ENCODE measurements at regions not wholly inside any gene's neighbourhood (a gene's known extent, or its start where the extent isn't known, plus 50 kb on each side); places are given as distances from the start of the nearest gene placed in this dataset.

- no peaks in the 10 kb centered on the region for H3K9me3 ChIP-seq
- 77 to 82% (median 80%) methylated on average over 4 of the region's 4 CpGs for WGBS, 3 donors
These were observed 291.3 kb upstream of the CD180 start for GRCh38 chr5:67487862-67488261.

GRCh38 chr5:67483453-67484030 lies 286.9 kb upstream of the CD180 start:
- H3K27ac ChIP-seq: no peak overlapping the region
- intact Hi-C loops (cut with DNase I): no loop called here
- TF ChIP-seq EP300 (IDR thresholded peaks at IDR 0.05): no peak
- no peaks in the 10 kb centered on the region for H3K36me3 ChIP-seq
- H3K9me3 ChIP-seq: no peaks in the 10 kb centered on the region
- no peak overlapping the region for H3K4me3 ChIP-seq
- DNase-seq: no peak
- H3K4me1 ChIP-seq (ENCODE audit: insufficient read depth): no peaks in the 10 kb centered on the region
- H3K27me3 ChIP-seq: no peaks in the 10 kb centered on the region
- 85 to 92% (median 86%) methylated on average over 2 of the region's 2 CpGs for WGBS, 3 donors

More at GRCh38 chr5:67487862-67488261, 291.3 kb upstream of the CD180 start:
- no peak for DNase-seq
- Histone ChIP-seq H3K27me3 (no peaks in the 10 kb centered on the region), H3K4me1 (ENCODE audit: insufficient read depth) (no peaks in the 10 kb centered on the region), H3K36me3 (no peaks in the 10 kb centered on the region), H3K4me3 (no peak overlapping the region), H3K27ac (no peak overlapping the region)
- TF ChIP-seq POLR2A (IDR thresholded peaks at IDR 0.05) (no peak), EP300 (IDR thresholded peaks at IDR 0.05) (no peak), CTCF (IDR thresholded peaks at IDR 0.05) (no peak)
- intact Hi-C loops (cut with DNase I): no loop called here

DNA sequence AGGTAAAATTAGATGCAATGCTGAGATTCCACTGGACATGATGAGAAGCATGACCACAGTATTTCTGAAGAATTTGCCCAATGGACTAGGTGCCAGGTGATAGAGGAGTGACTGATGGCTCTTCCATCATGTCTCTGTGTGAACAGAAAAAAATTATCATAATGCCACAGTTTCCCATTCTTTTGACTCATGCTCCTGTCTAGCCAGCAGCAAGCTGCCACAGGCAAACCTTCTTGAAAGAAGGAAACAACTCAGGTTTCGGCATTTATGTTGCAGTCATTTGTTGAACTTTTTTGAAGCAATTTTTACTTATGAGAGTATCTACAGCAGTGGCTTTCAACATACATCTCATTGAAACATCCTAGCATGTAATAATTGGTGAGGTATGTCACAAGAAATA lies 284.8 kb upstream of the CD180 start:
- intact Hi-C loops (cut with DNase I): no loop called here
- Histone ChIP-seq H3K4me3 (no peak overlapping the region), H3K9me3 (no peaks in the 10 kb centered on the region), H3K36me3 (no peaks in the 10 kb centered on the region), H3K27me3 (no peaks in the 10 kb centered on the region), H3K27ac (no peak overlapping the region), H3K4me1 (ENCODE audit: insufficient read depth) (no peaks in the 10 kb centered on the region)
- DNase-seq: no peak
- TF ChIP-seq POLR2A (IDR thresholded peaks at IDR 0.05) (no peak), EP300 (IDR thresholded peaks at IDR 0.05) (no peak), CTCF (IDR thresholded peaks at IDR 0.05) (no peak)
- 94 to 100% (median 96%) methylated on average over 1 of the region's 1 CpG for WGBS, 3 donors

DNA sequence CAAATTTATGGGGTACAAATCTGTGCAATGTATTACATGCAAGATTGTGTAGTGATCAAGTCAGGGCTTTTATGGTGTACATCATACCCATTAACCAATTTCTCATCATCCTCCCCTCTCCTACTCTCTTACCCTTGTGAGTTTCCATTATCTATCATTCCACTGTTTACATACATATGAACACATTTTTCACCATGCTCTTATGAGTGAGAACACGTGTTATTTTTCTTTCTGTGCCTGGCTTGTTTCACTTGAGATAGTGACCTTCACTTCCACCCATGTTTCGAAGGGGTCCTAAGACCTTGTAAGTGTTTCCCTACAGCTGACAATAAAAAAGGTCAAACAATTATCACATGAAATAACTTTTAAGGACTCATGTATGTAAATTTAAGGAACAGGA lies 281.7 kb upstream of the CD180 start:
- H3K4me1 ChIP-seq (ENCODE audit: insufficient read depth): no peaks in the 10 kb centered on the region
- no peaks in the 10 kb centered on the region for H3K9me3 ChIP-seq
- H3K27me3 ChIP-seq: no peaks in the 10 kb centered on the region
- no peaks in the 10 kb centered on the region for H3K36me3 ChIP-seq
- intact Hi-C loops (cut with DNase I): no loop called here
- no peak for DNase-seq
- 38 to 58% (median 42%) methylated on average over 2 of the region's 2 CpGs for WGBS, 3 donors
- no peak for TF ChIP-seq POLR2A (IDR thresholded peaks at IDR 0.05)
- TF ChIP-seq EP300 (IDR thresholded peaks at IDR 0.05): no peak
- TF ChIP-seq CTCF (IDR thresholded peaks at IDR 0.05): no peak
- no peak overlapping the region for H3K27ac ChIP-seq
- H3K4me3 ChIP-seq: no peak overlapping the region

GRCh38 chr5:67476995-67477394 lies 280.4 kb upstream of the CD180 start:
- 93 to 97% (median 94%) methylated on average over 1 of the region's 1 CpG for WGBS, 3 donors
- Histone ChIP-seq H3K4me1 (ENCODE audit: insufficient read depth) (no peaks in the 10 kb centered on the region), H3K36me3 (no peaks in the 10 kb centered on the region), H3K4me3 (no peak overlapping the region), H3K9me3 (no peaks in the 10 kb centered on the region), H3K27me3 (no peaks in the 10 kb centered on the region), H3K27ac (no peak overlapping the region)
- TF ChIP-seq EP300 (IDR thresholded peaks at IDR 0.05) (no peak), POLR2A (IDR thresholded peaks at IDR 0.05) (no peak), CTCF (IDR thresholded peaks at IDR 0.05) (no peak)
- intact Hi-C loops (cut with DNase I): no loop called here
- DNase-seq: no peak
